Upper lobe of left lung (tissue), 4 donors: ENCODE measurements at regions not wholly inside any gene's neighbourhood (a gene's known extent, or its start where the extent isn't known, plus 50 kb on each side); places are given as distances from the start of the nearest gene placed in this dataset.

Source experiments
- CTCF ChIP-seq, 6 experiments: fragments of 450-650 bp in 4 of 6; fragments of 200-600 bp in 2 of 6; sonication (generic) in 2 of 6; IDR thresholded peaks; one replicate each; pipeline ENCODE4 v1.5.1; 2016 to 2019; ENCODE audit warnings: antibody characterized with exemption in 6 of 6
- POLR2A ChIP-seq, 4 donors: fragments of 450-650 bp; IDR thresholded peaks; one replicate each; pipeline ENCODE4 v1.5.1; 2016 to 2017; ENCODE audit warnings: antibody characterized with exemption in 4 of 4, mild to moderate bottlenecking in 2 of 4
- POLR2AphosphoS5 ChIP-seq, 2 donors: sonication (generic); formaldehyde crosslinking; IDR thresholded peaks; one replicate each; pipeline ENCODE4 v1.5.1; 2017; ENCODE audit warnings: antibody characterized with exemption in 2 of 2

- TF ChIP-seq CTCF (IDR thresholded peaks at IDR 0.05) (no peak), POLR2AphosphoS5 (IDR thresholded peaks at IDR 0.05) (no peak), POLR2A (IDR thresholded peaks at IDR 0.05) (no peak)
Observed at GRCh38 chr5:118353970-118354369, 634.4 kb downstream of the DTWD2 start.
